ENCODE measurements at regions not wholly inside any gene's neighbourhood (a gene's known extent, or its start where the extent isn't known, plus 50 kb on each side); places are given as distances from the start of the nearest gene placed in this dataset.

DNA sequence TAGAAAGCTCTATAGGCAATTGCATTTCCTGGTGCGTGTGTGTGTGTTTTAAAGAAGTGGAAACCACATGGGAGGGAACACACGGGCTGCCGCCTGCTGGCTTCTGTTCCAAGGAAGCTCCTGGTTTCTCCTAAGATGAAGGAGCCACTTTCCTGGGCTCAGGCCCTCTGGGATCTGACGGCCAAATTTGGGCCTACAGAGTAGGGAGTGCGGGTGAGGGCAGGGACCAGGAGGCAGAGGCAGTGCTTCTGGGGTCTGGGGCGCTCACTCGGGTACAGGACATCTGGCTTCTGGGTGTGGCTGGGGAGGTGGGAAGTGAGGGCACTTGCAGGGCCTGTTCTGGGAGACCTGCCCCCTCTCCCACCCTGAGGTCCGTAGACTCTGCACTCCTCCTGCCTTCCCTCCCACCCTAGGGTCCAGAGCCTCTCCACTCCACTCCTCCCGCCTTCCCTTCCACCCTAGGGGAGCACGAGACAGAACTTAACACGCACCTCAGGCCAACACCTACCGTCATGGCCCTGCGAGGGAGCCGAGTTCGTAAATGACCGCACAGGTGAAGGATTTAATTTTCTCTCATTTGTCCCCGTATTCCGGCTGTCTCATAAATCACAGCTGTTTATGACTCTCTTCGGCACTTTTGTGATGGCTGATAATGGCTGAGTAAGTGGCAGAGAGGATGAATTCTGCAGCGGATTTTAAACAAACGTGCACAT is 127.7 kb downstream of the KIF26A start:
- TF ChIP-seq CTCF (conservative IDR thresholded peaks at IDR 0.05; ENCODE audit: low read depth, low read length) (no peak), EZH2 (IDR thresholded peaks at IDR 0.05; ENCODE audit: borderline replicate concordance, low read depth, low read length, poor library complexity, severe bottlenecking) (no peak)
